GM20000 (cell line): ENCODE measurements at regions not wholly inside any gene's neighbourhood (a gene's known extent, or its start where the extent isn't known, plus 50 kb on each side); places are given as distances from the start of the nearest gene placed in this dataset.
"Not testable (repeated sequence)": the region's sequence is repeated elsewhere in the genome, so short reads cannot be mapped to it uniquely, and the experiment has no call there.

ENCODE experiments used
- DNase-seq: peaks from one replicate; pipeline ENCODE4 v3.0.0; 2012; ENCODE audit warnings: low spot score
- CTCF ChIP-seq: IDR thresholded peaks from 2 replicates; pipeline ENCODE4 v1.5.1; 2012; ENCODE audit warnings: mild to moderate bottlenecking, control low read depth; ENCODE audit errors: extremely low read depth, missing control alignments

GRCh38 chr3:101913168-101913567 lies 63.9 kb downstream of the NFKBIZ start:
- no peak for TF ChIP-seq CTCF
- no peak for DNase-seq

- DNase-seq = not testable (repeated sequence)
Observed at GRCh38 chr3:101917761-101918160, 68.4 kb downstream of the NFKBIZ start.

- not testable (repeated sequence) for DNase-seq
Observed at GRCh38 chr3:101922151-101922725, 72.9 kb downstream of the NFKBIZ start.

- not testable (repeated sequence) for DNase-seq
Observed at GRCh38 chr3:101924621-101925020, 75.3 kb downstream of the NFKBIZ start.

- DNase-seq = not testable (repeated sequence)
Observed at GRCh38 chr3:101925124-101925523, 75.8 kb downstream of the NFKBIZ start.

- DNase-seq = no peak
- TF ChIP-seq CTCF = no peak
Observed at GRCh38 chr3:101925564-101925963, 76.2 kb downstream of the NFKBIZ start.

GRCh38 chr3:101926594-101927105 lies 77.3 kb downstream of the NFKBIZ start:
- TF ChIP-seq CTCF = no peak
- DNase-seq = no peak

GRCh38 chr3:101928890-101929289 lies 79.6 kb downstream of the NFKBIZ start:
- no peak for DNase-seq
- no peak for TF ChIP-seq CTCF

GRCh38 chr3:101931081-101931480 lies 81.8 kb downstream of the NFKBIZ start:
- DNase-seq = no peak
- no peak for TF ChIP-seq CTCF
